ENCODE measurements at regions not wholly inside any gene's neighbourhood (a gene's known extent, or its start where the extent isn't known, plus 50 kb on each side); places are given as distances from the start of the nearest gene placed in this dataset.

DNA sequence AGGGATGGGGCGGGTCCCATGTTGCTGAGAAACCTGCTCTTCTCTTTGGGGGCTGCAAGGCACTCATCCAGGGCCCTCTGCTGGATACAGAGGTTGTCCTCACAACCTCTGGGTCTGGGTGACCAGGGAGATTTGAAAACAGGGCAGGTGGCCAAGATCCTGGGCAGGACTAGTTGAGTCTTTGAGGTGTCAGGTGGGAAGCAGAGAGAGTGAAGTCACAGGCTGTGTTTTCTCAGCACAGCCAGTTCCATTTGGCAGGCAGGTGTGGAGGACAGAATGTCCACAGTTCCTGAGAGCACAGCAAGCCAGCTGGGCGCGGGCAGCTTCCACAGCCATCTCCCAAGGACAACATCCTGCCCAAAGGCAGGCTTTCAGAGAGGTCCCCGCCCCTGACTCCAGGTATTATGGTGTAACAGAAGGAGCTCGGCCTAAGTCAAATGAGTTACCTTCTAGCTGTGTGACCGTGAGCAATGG, 118.8 kb downstream of the NUFIP1 start:
- no peaks in the 10 kb centered on the region for H3K4me1 ChIP-seq (ENCODE audit: control insufficient read depth in 2 of 2, insufficient read depth in 1 of 2, low read depth in 1 of 2, low read length in 2 of 2)
- no peak for DNase-seq (ENCODE audit: low spot score)
- H2BK5ac ChIP-seq (ENCODE audit: low read length) = no peak overlapping the region
- no peak overlapping the region for H4K91ac ChIP-seq (ENCODE audit: low read depth, low read length, poor library complexity)
- no peak overlapping the region for H2AK5ac ChIP-seq (ENCODE audit: low read depth, low read length)
- no peaks in the 10 kb centered on the region for H3K36me3 ChIP-seq (replicated peaks in 1 of 2; ENCODE audit: control insufficient read depth in 2 of 2, insufficient read depth in 2 of 2, low read length in 2 of 2)
- H3K9me3 ChIP-seq (replicated peaks in 1 of 2; ENCODE audit: control insufficient read depth in 2 of 2, insufficient read depth in 1 of 2, low read depth in 1 of 2, low read length in 2 of 2) = no peaks in the 10 kb centered on the region
- no peak overlapping the region for H3K9ac ChIP-seq (ENCODE audit: low read depth, low read length, poor library complexity)
- no peak overlapping the region for H3K4me3 ChIP-seq (ENCODE audit: low read length in 2 of 2)
- no peak overlapping the region for H4K8ac ChIP-seq (ENCODE audit: low read depth, low read length)
- no peak overlapping the region for H3K23ac ChIP-seq (ENCODE audit: low read depth, low read length, poor library complexity)
- H2BK120ac ChIP-seq (ENCODE audit: low read depth, low read length) = no peak overlapping the region
- H2BK15ac ChIP-seq (ENCODE audit: low read length) = no peak overlapping the region
- H3K14ac ChIP-seq (ENCODE audit: low read length) = no peak overlapping the region
- H3K27ac ChIP-seq (replicated peaks; ENCODE audit: low read length) = no peak overlapping the region
- H3K79me1 ChIP-seq (ENCODE audit: low read depth, low read length) = no peaks in the 10 kb centered on the region
- H2AFZ ChIP-seq (ENCODE audit: low read length) = no peak overlapping the region
- H2BK12ac ChIP-seq (ENCODE audit: low read length) = no peak overlapping the region
- peaks cover 0 to 6% (median 0%) of the 10 kb centered on the region in 3 experiments for H3K27me3 ChIP-seq (ENCODE audit: control insufficient read depth in 3 of 3, insufficient read depth in 3 of 3, low read depth in 1 of 3, low read length in 3 of 3)
- WGBS, 2 donors (ENCODE audit: extremely low coverage in 2 of 2, insufficient read length in 2 of 2, insufficient replicate concordance in 1 of 2) = no CpG with 5 or more reads among the region's 6 CpGs
- H3K4ac ChIP-seq (ENCODE audit: low read length) = no peak overlapping the region
- no peak overlapping the region for H3K18ac ChIP-seq (ENCODE audit: low read length)
- H3K4me2 ChIP-seq (ENCODE audit: insufficient read depth, low read length, poor library complexity, severe bottlenecking) = no peak overlapping the region

GRCh38 chr13:44869167-44869566, 120.1 kb downstream of the NUFIP1 start:
- H2AK5ac ChIP-seq (ENCODE audit: low read depth, low read length) = no peak overlapping the region
- no peak overlapping the region for H3K23ac ChIP-seq (ENCODE audit: low read depth, low read length, poor library complexity)
- H4K91ac ChIP-seq (ENCODE audit: low read depth, low read length, poor library complexity) = no peak overlapping the region

GRCh38 chr13:44868397-44868796, 120.9 kb downstream of the NUFIP1 start:
- no peak overlapping the region for H2BK15ac ChIP-seq (ENCODE audit: low read length)
- no peak overlapping the region for H2AFZ ChIP-seq (ENCODE audit: low read length)
- no peak overlapping the region for H4K8ac ChIP-seq (ENCODE audit: low read depth, low read length)
- H3K23ac ChIP-seq (ENCODE audit: low read depth, low read length, poor library complexity) = no peak overlapping the region
- H3K4me3 ChIP-seq (ENCODE audit: low read length in 2 of 2) = no peak overlapping the region
- H2BK12ac ChIP-seq (ENCODE audit: low read length) = no peak overlapping the region
- no peak overlapping the region for H3K4ac ChIP-seq (ENCODE audit: low read length)
- no CpG with 5 or more reads among the region's 3 CpGs for WGBS, 2 donors (ENCODE audit: extremely low coverage in 2 of 2, insufficient read length in 2 of 2, insufficient replicate concordance in 1 of 2)
- no peak for DNase-seq (ENCODE audit: low spot score)
- no peak overlapping the region for H3K14ac ChIP-seq (ENCODE audit: low read length)
- peaks cover 0 to 3% (median 0%) of the 10 kb centered on the region in 3 experiments for H3K27me3 ChIP-seq (ENCODE audit: control insufficient read depth in 3 of 3, insufficient read depth in 3 of 3, low read depth in 1 of 3, low read length in 3 of 3)
- no peak overlapping the region for H3K18ac ChIP-seq (ENCODE audit: low read length)
- no peak overlapping the region for H3K9ac ChIP-seq (ENCODE audit: low read depth, low read length, poor library complexity)
- no peaks in the 10 kb centered on the region for H3K36me3 ChIP-seq (replicated peaks in 1 of 2; ENCODE audit: control insufficient read depth in 2 of 2, insufficient read depth in 2 of 2, low read length in 2 of 2)
- H3K27ac ChIP-seq (replicated peaks; ENCODE audit: low read length) = no peak overlapping the region
- no peak overlapping the region for H2AK5ac ChIP-seq (ENCODE audit: low read depth, low read length)
- H3K4me2 ChIP-seq (ENCODE audit: insufficient read depth, low read length, poor library complexity, severe bottlenecking) = no peak overlapping the region
- H3K79me1 ChIP-seq (ENCODE audit: low read depth, low read length) = no peaks in the 10 kb centered on the region
- H2BK5ac ChIP-seq (ENCODE audit: low read length) = no peak overlapping the region
- no peaks in the 10 kb centered on the region for H3K9me3 ChIP-seq (replicated peaks in 1 of 2; ENCODE audit: control insufficient read depth in 2 of 2, insufficient read depth in 1 of 2, low read depth in 1 of 2, low read length in 2 of 2)
- H3K4me1 ChIP-seq (ENCODE audit: control insufficient read depth in 2 of 2, insufficient read depth in 1 of 2, low read depth in 1 of 2, low read length in 2 of 2) = no peaks in the 10 kb centered on the region
- H4K91ac ChIP-seq (ENCODE audit: low read depth, low read length, poor library complexity) = no peak overlapping the region
- H2BK120ac ChIP-seq (ENCODE audit: low read depth, low read length) = no peak overlapping the region

More at GRCh38 chr13:44869167-44869566, 120.1 kb downstream of the NUFIP1 start:
- no peaks in the 10 kb centered on the region for H3K4me1 ChIP-seq (ENCODE audit: control insufficient read depth in 2 of 2, insufficient read depth in 1 of 2, low read depth in 1 of 2, low read length in 2 of 2)
- H2BK120ac ChIP-seq (ENCODE audit: low read depth, low read length) = no peak overlapping the region
- no peaks in the 10 kb centered on the region for H3K79me1 ChIP-seq (ENCODE audit: low read depth, low read length)
- no CpG with 5 or more reads among the region's 7 CpGs for WGBS, 2 donors (ENCODE audit: extremely low coverage in 2 of 2, insufficient read length in 2 of 2, insufficient replicate concordance in 1 of 2)
- H3K27ac ChIP-seq (replicated peaks; ENCODE audit: low read length) = no peak overlapping the region
- H3K14ac ChIP-seq (ENCODE audit: low read length) = no peak overlapping the region
- no peaks in the 10 kb centered on the region for H3K36me3 ChIP-seq (replicated peaks in 1 of 2; ENCODE audit: control insufficient read depth in 2 of 2, insufficient read depth in 2 of 2, low read length in 2 of 2)
- no peak overlapping the region for H2BK5ac ChIP-seq (ENCODE audit: low read length)
- no peak overlapping the region for H2BK15ac ChIP-seq (ENCODE audit: low read length)
- H3K4me2 ChIP-seq (ENCODE audit: insufficient read depth, low read length, poor library complexity, severe bottlenecking) = no peak overlapping the region
- peaks cover 0 to 3% (median 0%) of the 10 kb centered on the region in 3 experiments for H3K27me3 ChIP-seq (ENCODE audit: control insufficient read depth in 3 of 3, insufficient read depth in 3 of 3, low read depth in 1 of 3, low read length in 3 of 3)
- no peak overlapping the region for H4K8ac ChIP-seq (ENCODE audit: low read depth, low read length)
- no peak overlapping the region for H3K4ac ChIP-seq (ENCODE audit: low read length)
- no peak for DNase-seq (ENCODE audit: low spot score)
- no peaks in the 10 kb centered on the region for H3K9me3 ChIP-seq (replicated peaks in 1 of 2; ENCODE audit: control insufficient read depth in 2 of 2, insufficient read depth in 1 of 2, low read depth in 1 of 2, low read length in 2 of 2)
- H3K4me3 ChIP-seq (ENCODE audit: low read length in 2 of 2) = no peak overlapping the region
- no peak overlapping the region for H3K18ac ChIP-seq (ENCODE audit: low read length)
- H2BK12ac ChIP-seq (ENCODE audit: low read length) = no peak overlapping the region
- H3K9ac ChIP-seq (ENCODE audit: low read depth, low read length, poor library complexity) = no peak overlapping the region
- no peak overlapping the region for H2AFZ ChIP-seq (ENCODE audit: low read length)

- Histone ChIP-seq H3K4me3 (ENCODE audit: low read length in 2 of 2) (no peak overlapping the region), H3K9ac (ENCODE audit: low read depth, low read length, poor library complexity) (no peak overlapping the region), H3K36me3 (replicated peaks in 1 of 2; ENCODE audit: control insufficient read depth in 2 of 2, insufficient read depth in 2 of 2, low read length in 2 of 2) (no peaks in the 10 kb centered on the region), H3K23ac (ENCODE audit: low read depth, low read length, poor library complexity) (no peak overlapping the region), H2AK5ac (ENCODE audit: low read depth, low read length) (no peak overlapping the region), H3K4ac (ENCODE audit: low read length) (no peak overlapping the region), H3K4me1 (ENCODE audit: control insufficient read depth in 2 of 2, insufficient read depth in 1 of 2, low read depth in 1 of 2, low read length in 2 of 2) (no peaks in the 10 kb centered on the region), H3K14ac (ENCODE audit: low read length) (no peak overlapping the region), H3K27ac (replicated peaks; ENCODE audit: low read length) (no peak overlapping the region), H3K79me1 (ENCODE audit: low read depth, low read length) (no peaks in the 10 kb centered on the region), H3K27me3 (ENCODE audit: control insufficient read depth in 3 of 3, insufficient read depth in 3 of 3, low read depth in 1 of 3, low read length in 3 of 3) (peaks cover 0 to 3% (median 0%) of the 10 kb centered on the region in 3 experiments), H2BK12ac (ENCODE audit: low read length) (no peak overlapping the region), H2BK120ac (ENCODE audit: low read depth, low read length) (no peak overlapping the region), H3K4me2 (ENCODE audit: insufficient read depth, low read length, poor library complexity, severe bottlenecking) (no peak overlapping the region), H2BK15ac (ENCODE audit: low read length) (no peak overlapping the region), H2AFZ (ENCODE audit: low read length) (no peak overlapping the region), H4K8ac (ENCODE audit: low read depth, low read length) (no peak overlapping the region), H4K91ac (ENCODE audit: low read depth, low read length, poor library complexity) (no peak overlapping the region), H2BK5ac (ENCODE audit: low read length) (no peak overlapping the region), H3K9me3 (replicated peaks in 1 of 2; ENCODE audit: control insufficient read depth in 2 of 2, insufficient read depth in 1 of 2, low read depth in 1 of 2, low read length in 2 of 2) (no peaks in the 10 kb centered on the region), H3K18ac (ENCODE audit: low read length) (no peak overlapping the region)
- no CpG with 5 or more reads among the region's 9 CpGs for WGBS, 2 donors (ENCODE audit: extremely low coverage in 2 of 2, insufficient read length in 2 of 2, insufficient replicate concordance in 1 of 2)
- DNase-seq (ENCODE audit: low spot score) = no peak
Observed at GRCh38 chr13:44867825-44868224, 121.4 kb downstream of the NUFIP1 start.
